Panc1 (cell line): ENCODE measurements at regions not wholly inside any gene's neighbourhood (a gene's known extent, or its start where the extent isn't known, plus 50 kb on each side); places are given as distances from the start of the nearest gene placed in this dataset.
A peak's percentile ranks its signal among the peaks of the same experiment; 100 is the strongest.

ENCODE experiments used
- ATAC-seq: fragments of 200-7000 bp; cut with Tn5 transposase; 2 replicates; pipeline ENCODE4 v1.9.1; 2020; ENCODE audit warnings: mild to moderate bottlenecking, moderate library complexity
- BruUV-seq: library from RNA; stranded (reverse); fragments of 400-500 nt; replicated peaks from 2 replicates; lab custom pipeline; 2021; lab: Mats Ljungman, UMichigan
- CTCF ChIA-PET: fragments of 300-600 bp; sonication (Branson Sonifier 250); formaldehyde crosslinking; loops from one replicate; lab custom pipeline; 2022; ENCODE audit warnings: antibody characterized with exemption; lab: Charles Lee
- POLR2A ChIA-PET: fragments of 300-600 bp; sonication (Branson Sonifier 250); formaldehyde crosslinking; loops from one replicate; lab custom pipeline; 2022; ENCODE audit warnings: antibody characterized with exemption; lab: Charles Lee
- DNase-seq: peaks from one replicate; pipeline ENCODE4 v3.0.0-alpha.2; 2010; ENCODE audit warnings: low read depth, low spot score
- H3K27ac ChIP-seq: 2 replicates; pipeline ENCODE4 v1.5.1; 2011; ENCODE audit warnings: mild to moderate bottlenecking, low read length, inconsistent platforms
- H3K27me3 ChIP-seq: fragments of 200-500 bp; sonication (Bioruptor generic); 2 replicates; pipeline ENCODE4 v1.6.0; 2014; ENCODE audit warnings: low read length, inconsistent platforms; ENCODE audit not compliant: control insufficient read depth, insufficient read depth
- H3K36me3 ChIP-seq: fragments of 200-500 bp; sonication (Bioruptor generic); 2 replicates; pipeline ENCODE4 v1.5.1; 2014; ENCODE audit warnings: inconsistent platforms, mild to moderate bottlenecking, low read length, moderate library complexity; ENCODE audit not compliant: control insufficient read depth, insufficient read depth
- H3K4me1 ChIP-seq: 2 replicates; pipeline ENCODE4 v1.5.1; 2011; ENCODE audit warnings: inconsistent platforms, mild to moderate bottlenecking, low read length, moderate library complexity; ENCODE audit not compliant: control insufficient read depth, insufficient read depth
- H3K4me3 ChIP-seq, 2 experiments: 2 replicates each; pipeline ENCODE4 v1.5.1; 2011 to 2012; ENCODE audit warnings: low read depth in 2 of 2, low read length in 2 of 2, mild to moderate bottlenecking in 2 of 2, inconsistent platforms in 1 of 2, moderate library complexity in 1 of 2
- H3K9me3 ChIP-seq: fragments of 200-500 bp; sonication (Bioruptor generic); 2 replicates; pipeline ENCODE4 v1.5.1; 2014; ENCODE audit warnings: low read depth, mild to moderate bottlenecking, inconsistent platforms, low read length, moderate library complexity; ENCODE audit not compliant: control insufficient read depth, insufficient read depth
- POLR2AphosphoS5 ChIP-seq: IDR thresholded peaks from 2 replicates; pipeline ENCODE4 v1.6.1; 2012; ENCODE audit warnings: mild to moderate bottlenecking, low read depth, low read length, moderate library complexity
- SIN3A ChIP-seq: IDR thresholded peaks from 2 replicates; pipeline ENCODE4 v1.6.1; 2012; ENCODE audit warnings: low read depth, mild to moderate bottlenecking, low read length, moderate library complexity, borderline replicate concordance; ENCODE audit not compliant: insufficient read depth
- TCF7L2 ChIP-seq: IDR thresholded peaks from 2 replicates; pipeline ENCODE4 v1.6.1; 2011; ENCODE audit warnings: mild to moderate bottlenecking, low read depth, low read length, inconsistent platforms
- in situ Hi-C: cut with HindIII; loops from 2 replicates; pipeline ENCODE4 v1.10.0; 2016; ENCODE audit warnings: low sequenced_read_pairs, low pct_unique_long_range_greater_than_20kb
- intact Hi-C: fragments of 100-400 bp; cut with micrococcal nuclease; formaldehyde crosslinking; loops from one replicate; pipeline ENCODE4 v1.10.0; 2022; ENCODE audit not compliant: unreplicated experiment
- TF ChIP-seq, protein P1 (sequence below), 2 experiments: IDR thresholded peaks; 2 replicates each; pipeline ENCODE4 v1.6.1; 2011 to 2012; ENCODE audit warnings: low read depth in 2 of 2, control low read depth in 1 of 2, low read length in 1 of 2, mild to moderate bottlenecking in 1 of 2, moderate library complexity in 1 of 2; ENCODE audit not compliant: insufficient read depth in 1 of 2
- TF ChIP-seq, protein P2 (sequence below): fragments of 450-650 bp; IDR thresholded peaks from 2 replicates; pipeline ENCODE4 v1.5.1; 2017; ENCODE audit warnings: mild to moderate bottlenecking

GRCh38 chr12:89779090-89779489 is 70.5 kb upstream of the ATP2B1 start:
- in situ Hi-C loops (no loop called here), intact Hi-C loops (no loop called here)
- no peak for DNase-seq
- H3K4me3 ChIP-seq, result no peak overlapping the region
- no peaks in the 10 kb centered on the region for H3K9me3 ChIP-seq
- POLR2A ChIA-PET, result no interaction called here
- CTCF ChIA-PET, result no interaction called here
- H3K27me3 ChIP-seq, result no peaks in the 10 kb centered on the region
- no peaks in the 10 kb centered on the region for H3K36me3 ChIP-seq
- H3K4me1 ChIP-seq, result peaks cover 7% of the 10 kb centered on the region; the same call in 1 of the 2 replicates
- no peak for ATAC-seq
- peak overlapping the region; percentile 23; the same call in 1 of the 2 replicates for H3K27ac ChIP-seq
- BruUV-seq, result no TSS peak
- no peak for TF ChIP-seq TCF7L2
- TF ChIP-seq, protein P1, sequence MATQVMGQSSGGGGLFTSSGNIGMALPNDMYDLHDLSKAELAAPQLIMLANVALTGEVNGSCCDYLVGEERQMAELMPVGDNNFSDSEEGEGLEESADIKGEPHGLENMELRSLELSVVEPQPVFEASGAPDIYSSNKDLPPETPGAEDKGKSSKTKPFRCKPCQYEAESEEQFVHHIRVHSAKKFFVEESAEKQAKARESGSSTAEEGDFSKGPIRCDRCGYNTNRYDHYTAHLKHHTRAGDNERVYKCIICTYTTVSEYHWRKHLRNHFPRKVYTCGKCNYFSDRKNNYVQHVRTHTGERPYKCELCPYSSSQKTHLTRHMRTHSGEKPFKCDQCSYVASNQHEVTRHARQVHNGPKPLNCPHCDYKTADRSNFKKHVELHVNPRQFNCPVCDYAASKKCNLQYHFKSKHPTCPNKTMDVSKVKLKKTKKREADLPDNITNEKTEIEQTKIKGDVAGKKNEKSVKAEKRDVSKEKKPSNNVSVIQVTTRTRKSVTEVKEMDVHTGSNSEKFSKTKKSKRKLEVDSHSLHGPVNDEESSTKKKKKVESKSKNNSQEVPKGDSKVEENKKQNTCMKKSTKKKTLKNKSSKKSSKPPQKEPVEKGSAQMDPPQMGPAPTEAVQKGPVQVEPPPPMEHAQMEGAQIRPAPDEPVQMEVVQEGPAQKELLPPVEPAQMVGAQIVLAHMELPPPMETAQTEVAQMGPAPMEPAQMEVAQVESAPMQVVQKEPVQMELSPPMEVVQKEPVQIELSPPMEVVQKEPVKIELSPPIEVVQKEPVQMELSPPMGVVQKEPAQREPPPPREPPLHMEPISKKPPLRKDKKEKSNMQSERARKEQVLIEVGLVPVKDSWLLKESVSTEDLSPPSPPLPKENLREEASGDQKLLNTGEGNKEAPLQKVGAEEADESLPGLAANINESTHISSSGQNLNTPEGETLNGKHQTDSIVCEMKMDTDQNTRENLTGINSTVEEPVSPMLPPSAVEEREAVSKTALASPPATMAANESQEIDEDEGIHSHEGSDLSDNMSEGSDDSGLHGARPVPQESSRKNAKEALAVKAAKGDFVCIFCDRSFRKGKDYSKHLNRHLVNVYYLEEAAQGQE (IDR thresholded peaks at IDR 0.05; ENCODE audit: insufficient read depth in 1 of 2, low read depth in 2 of 2, low read length in 1 of 2), result no peak
- TF ChIP-seq SIN3A, result no peak
- TF ChIP-seq POLR2AphosphoS5, result no peak
- TF ChIP-seq, protein P2, sequence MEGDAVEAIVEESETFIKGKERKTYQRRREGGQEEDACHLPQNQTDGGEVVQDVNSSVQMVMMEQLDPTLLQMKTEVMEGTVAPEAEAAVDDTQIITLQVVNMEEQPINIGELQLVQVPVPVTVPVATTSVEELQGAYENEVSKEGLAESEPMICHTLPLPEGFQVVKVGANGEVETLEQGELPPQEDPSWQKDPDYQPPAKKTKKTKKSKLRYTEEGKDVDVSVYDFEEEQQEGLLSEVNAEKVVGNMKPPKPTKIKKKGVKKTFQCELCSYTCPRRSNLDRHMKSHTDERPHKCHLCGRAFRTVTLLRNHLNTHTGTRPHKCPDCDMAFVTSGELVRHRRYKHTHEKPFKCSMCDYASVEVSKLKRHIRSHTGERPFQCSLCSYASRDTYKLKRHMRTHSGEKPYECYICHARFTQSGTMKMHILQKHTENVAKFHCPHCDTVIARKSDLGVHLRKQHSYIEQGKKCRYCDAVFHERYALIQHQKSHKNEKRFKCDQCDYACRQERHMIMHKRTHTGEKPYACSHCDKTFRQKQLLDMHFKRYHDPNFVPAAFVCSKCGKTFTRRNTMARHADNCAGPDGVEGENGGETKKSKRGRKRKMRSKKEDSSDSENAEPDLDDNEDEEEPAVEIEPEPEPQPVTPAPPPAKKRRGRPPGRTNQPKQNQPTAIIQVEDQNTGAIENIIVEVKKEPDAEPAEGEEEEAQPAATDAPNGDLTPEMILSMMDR, result no peak

GRCh38 chr12:89777733-89778379 is 69.2 kb upstream of the ATP2B1 start:
- ATAC-seq (no peak), DNase-seq (no peak)
- ChIA-PET CTCF (no interaction called here), POLR2A (no interaction called here)
- Histone ChIP-seq H3K27ac (no peak overlapping the region), H3K4me1 (peaks cover 7% of the 10 kb centered on the region; the same call in 1 of the 2 replicates), H3K36me3 (no peaks in the 10 kb centered on the region), H3K27me3 (no peaks in the 10 kb centered on the region), H3K4me3 (no peak overlapping the region), H3K9me3 (no peaks in the 10 kb centered on the region)
- TF ChIP-seq, protein P1 (IDR thresholded peaks at IDR 0.05; ENCODE audit: insufficient read depth in 1 of 2, low read depth in 2 of 2, low read length in 1 of 2), result no peak
- no peak for TF ChIP-seq SIN3A
- no peak for TF ChIP-seq POLR2AphosphoS5
- TF ChIP-seq, protein P2, result no peak
- no peak for TF ChIP-seq TCF7L2
- BruUV-seq, result no TSS peak
- in situ Hi-C loops (no loop called here), intact Hi-C loops (no loop called here)
